ENCODE measurements at regions not wholly inside any gene's neighbourhood (a gene's known extent, or its start where the extent isn't known, plus 50 kb on each side); places are given as distances from the start of the nearest gene placed in this dataset.

DNA sequence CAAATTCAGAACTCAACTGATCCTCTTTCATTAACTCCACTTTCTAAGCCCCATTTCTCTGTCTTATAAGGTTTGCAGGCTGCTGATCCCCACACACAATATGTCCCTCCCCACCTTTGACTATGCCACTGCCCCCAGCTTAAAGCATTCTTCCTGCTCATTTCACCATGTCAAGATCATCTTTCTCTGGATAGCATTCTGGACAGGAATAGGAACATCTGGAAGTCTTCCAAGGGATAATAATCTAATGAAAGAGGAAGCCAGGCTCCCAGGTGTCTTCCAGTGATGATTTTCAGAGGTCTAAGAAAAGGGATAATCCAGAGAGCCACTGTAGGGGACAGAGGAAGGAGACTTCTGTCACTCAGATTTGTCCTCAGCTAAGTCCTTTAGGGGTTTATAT, 54.6 kb upstream of the GALNT15 start:
- H3K36me3 ChIP-seq, result no peaks in the 10 kb centered on the region
- no peaks in the 10 kb centered on the region for H3K9me3 ChIP-seq
- H3K4me1 ChIP-seq, result no peaks in the 10 kb centered on the region
- intact Hi-C loops (cut with DNase I), result no loop called here
- no peak for DNase-seq
- H3K27me3 ChIP-seq, result no peaks in the 10 kb centered on the region
- TF ChIP-seq POLR2A (IDR thresholded peaks at IDR 0.05), result no peak
- no peak for TF ChIP-seq POLR2AphosphoS5 (IDR thresholded peaks at IDR 0.05)
- no peak for TF ChIP-seq EP300 (IDR thresholded peaks at IDR 0.05)
- TF ChIP-seq, protein P1, sequence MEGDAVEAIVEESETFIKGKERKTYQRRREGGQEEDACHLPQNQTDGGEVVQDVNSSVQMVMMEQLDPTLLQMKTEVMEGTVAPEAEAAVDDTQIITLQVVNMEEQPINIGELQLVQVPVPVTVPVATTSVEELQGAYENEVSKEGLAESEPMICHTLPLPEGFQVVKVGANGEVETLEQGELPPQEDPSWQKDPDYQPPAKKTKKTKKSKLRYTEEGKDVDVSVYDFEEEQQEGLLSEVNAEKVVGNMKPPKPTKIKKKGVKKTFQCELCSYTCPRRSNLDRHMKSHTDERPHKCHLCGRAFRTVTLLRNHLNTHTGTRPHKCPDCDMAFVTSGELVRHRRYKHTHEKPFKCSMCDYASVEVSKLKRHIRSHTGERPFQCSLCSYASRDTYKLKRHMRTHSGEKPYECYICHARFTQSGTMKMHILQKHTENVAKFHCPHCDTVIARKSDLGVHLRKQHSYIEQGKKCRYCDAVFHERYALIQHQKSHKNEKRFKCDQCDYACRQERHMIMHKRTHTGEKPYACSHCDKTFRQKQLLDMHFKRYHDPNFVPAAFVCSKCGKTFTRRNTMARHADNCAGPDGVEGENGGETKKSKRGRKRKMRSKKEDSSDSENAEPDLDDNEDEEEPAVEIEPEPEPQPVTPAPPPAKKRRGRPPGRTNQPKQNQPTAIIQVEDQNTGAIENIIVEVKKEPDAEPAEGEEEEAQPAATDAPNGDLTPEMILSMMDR (IDR thresholded peaks at IDR 0.05), result no peak
- no peak overlapping the region for H3K4me3 ChIP-seq
- no peak overlapping the region for H3K27ac ChIP-seq

DNA sequence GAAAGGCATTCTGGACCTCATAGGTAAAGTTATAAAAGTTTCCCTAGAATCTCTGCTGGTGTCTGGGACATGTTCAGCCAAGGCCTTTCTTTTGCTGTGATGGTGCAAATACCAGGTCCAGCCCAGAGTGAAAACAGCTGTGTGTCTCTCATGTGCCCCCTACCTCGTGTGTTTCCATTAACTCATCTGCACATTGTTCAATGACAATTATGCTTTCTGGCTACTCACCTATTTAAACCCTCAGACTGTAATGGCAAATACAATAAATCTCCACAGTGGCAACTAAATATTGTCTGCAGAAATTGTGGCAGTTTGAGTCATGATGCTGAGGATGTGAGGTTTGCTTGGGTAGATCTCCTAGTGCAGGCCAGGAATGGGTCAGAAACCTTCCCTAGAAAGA, 53.1 kb upstream of the GALNT15 start:
- Histone ChIP-seq H3K9me3 (no peaks in the 10 kb centered on the region), H3K27ac (no peak overlapping the region), H3K4me1 (no peaks in the 10 kb centered on the region), H3K36me3 (no peaks in the 10 kb centered on the region), H3K27me3 (no peaks in the 10 kb centered on the region), H3K4me3 (no peak overlapping the region)
- intact Hi-C loops (cut with DNase I), result no loop called here
- no peak for DNase-seq
- TF ChIP-seq, protein P1 (IDR thresholded peaks at IDR 0.05), result no peak
- TF ChIP-seq POLR2AphosphoS5 (IDR thresholded peaks at IDR 0.05), result no peak
- no peak for TF ChIP-seq EP300 (IDR thresholded peaks at IDR 0.05)
- TF ChIP-seq POLR2A (IDR thresholded peaks at IDR 0.05), result no peak
- WGBS, 2 donors, result 17 to 49% methylated on average over 1 of the region's 1 CpG

DNA sequence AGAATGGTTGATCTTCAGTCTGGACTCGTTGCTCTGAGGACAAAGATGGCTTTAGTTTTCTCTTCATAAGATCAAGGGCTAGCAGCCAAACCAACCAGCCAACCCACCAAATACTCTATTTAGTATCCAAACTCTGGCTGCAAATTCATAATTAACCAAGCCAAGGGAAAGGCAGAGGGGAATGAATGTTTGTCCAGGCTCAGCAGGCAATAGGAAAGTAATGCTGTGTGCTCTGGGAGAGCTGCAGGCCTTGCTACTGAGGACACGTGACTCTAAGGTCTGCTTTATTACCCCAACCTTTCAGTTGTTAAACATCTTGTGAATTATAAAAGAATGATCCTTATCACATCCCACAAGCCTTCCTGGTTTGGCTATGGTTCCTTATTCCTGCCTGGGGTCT, 52.3 kb upstream of the GALNT15 start:
- H3K36me3 ChIP-seq, result no peaks in the 10 kb centered on the region
- no peaks in the 10 kb centered on the region for H3K27me3 ChIP-seq
- TF ChIP-seq POLR2AphosphoS5 (IDR thresholded peaks at IDR 0.05), result no peak
- TF ChIP-seq EP300 (IDR thresholded peaks at IDR 0.05), result no peak
- TF ChIP-seq, protein P1 (IDR thresholded peaks at IDR 0.05), result no peak
- TF ChIP-seq POLR2A (IDR thresholded peaks at IDR 0.05), result no peak
- H3K27ac ChIP-seq, result no peak overlapping the region
- no peak overlapping the region for H3K4me3 ChIP-seq
- DNase-seq, result no peak
- no peaks in the 10 kb centered on the region for H3K9me3 ChIP-seq
- intact Hi-C loops (cut with DNase I), result no loop called here
- no peaks in the 10 kb centered on the region for H3K4me1 ChIP-seq
- 23 to 53% methylated on average over 2 of the region's 2 CpGs for WGBS, 2 donors

DNA sequence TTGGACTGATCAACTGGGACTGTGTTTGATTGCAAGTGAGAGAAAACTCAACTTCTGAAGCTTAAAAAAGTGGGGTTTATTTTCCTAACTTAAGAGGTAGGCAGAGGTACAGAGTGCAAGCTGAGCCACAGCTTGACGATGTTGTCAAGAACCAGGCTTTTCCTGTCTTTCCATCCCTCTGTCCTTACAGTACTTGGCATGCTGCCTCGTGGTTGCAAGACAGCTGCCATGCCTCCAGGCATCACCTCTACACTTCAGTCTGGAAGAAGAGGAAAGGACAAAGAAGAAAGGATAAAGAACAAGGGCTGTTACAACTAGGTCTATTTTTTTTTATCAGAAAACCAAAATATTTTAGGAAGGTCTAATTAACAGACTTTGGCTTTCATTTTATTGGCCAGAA, 51.8 kb upstream of the GALNT15 start:
- DNase-seq, result no peak
- Histone ChIP-seq H3K36me3 (no peaks in the 10 kb centered on the region), H3K27me3 (no peaks in the 10 kb centered on the region), H3K4me1 (no peaks in the 10 kb centered on the region), H3K4me3 (no peak overlapping the region), H3K27ac (no peak overlapping the region), H3K9me3 (no peaks in the 10 kb centered on the region)
- WGBS, 2 donors, result 87 to 94% methylated on average over 2 of the region's 2 CpGs
- TF ChIP-seq POLR2AphosphoS5 (IDR thresholded peaks at IDR 0.05) (no peak), EP300 (IDR thresholded peaks at IDR 0.05) (no peak), POLR2A (IDR thresholded peaks at IDR 0.05) (no peak)
- TF ChIP-seq, protein P1 (IDR thresholded peaks at IDR 0.05), result no peak
- intact Hi-C loops (cut with DNase I), result no loop called here

DNA sequence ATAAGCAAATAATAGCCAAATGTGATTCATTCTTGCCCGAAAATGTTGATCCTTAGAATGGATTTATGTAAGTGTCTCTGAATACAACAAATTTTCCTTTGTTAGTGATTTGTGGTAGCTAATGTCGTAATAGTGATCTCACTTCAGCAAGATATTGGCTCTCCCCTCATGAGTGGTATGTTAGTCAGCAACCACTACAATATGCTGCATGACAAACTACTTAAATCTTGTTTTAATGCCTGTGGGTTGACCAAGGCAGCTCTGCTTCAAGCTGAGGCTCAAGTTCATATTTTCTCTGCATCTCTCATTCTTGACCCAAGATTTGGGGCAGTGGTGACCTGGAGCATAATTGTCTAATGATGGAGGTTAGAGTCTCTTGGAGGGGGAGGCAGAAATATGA, 49.8 kb upstream of the GALNT15 start:
- WGBS, 2 donors, result 81 to 84% methylated on average over 2 of the region's 2 CpGs
- TF ChIP-seq POLR2A (IDR thresholded peaks at IDR 0.05), result no peak
- TF ChIP-seq POLR2AphosphoS5 (IDR thresholded peaks at IDR 0.05), result peak in 2 of 4 donors; percentile 12 to 55
- TF ChIP-seq EP300 (IDR thresholded peaks at IDR 0.05), result no peak
- TF ChIP-seq, protein P1 (IDR thresholded peaks at IDR 0.05), result no peak
- Histone ChIP-seq H3K4me3 (no peak overlapping the region), H3K27me3 (no peaks in the 10 kb centered on the region), H3K9me3 (no peaks in the 10 kb centered on the region), H3K36me3 (no peaks in the 10 kb centered on the region), H3K27ac (no peak overlapping the region), H3K4me1 (no peaks in the 10 kb centered on the region)
- intact Hi-C loops (cut with DNase I), result no loop called here
- no peak for DNase-seq
